Liver (tissue), 3 donors: ENCODE measurements at regions not wholly inside any gene's neighbourhood (a gene's known extent, or its start where the extent isn't known, plus 50 kb on each side); places are given as distances from the start of the nearest gene placed in this dataset.
"Not testable (repeated sequence)": the region's sequence is repeated elsewhere in the genome, so short reads cannot be mapped to it uniquely, and the experiment has no call there.

Experiments
- CTCF ChIP-seq: fragments of 150-350 bp; IDR thresholded peaks from 2 replicates; pipeline ENCODE4 v1.5.1; 2017; ENCODE audit warnings: improper control_type of control experiment, low read depth, low read length; ENCODE audit not compliant: missing input control
- SP1 ChIP-seq: IDR thresholded peaks from 2 replicates; pipeline ENCODE4 v1.6.1; 2018; ENCODE audit warnings: antibody characterized with exemption, mild to moderate bottlenecking
- ZBTB33 ChIP-seq: IDR thresholded peaks from 2 replicates; pipeline ENCODE4 v1.6.1; 2016; ENCODE audit warnings: antibody characterized with exemption
- donor health status: healthy.
- donor health status: healthy.

GRCh38 chr11:38116616-38117015, 1518.6 kb upstream of the RAG2 start:
- TF ChIP-seq CTCF, ZBTB33, SP1: not testable (repeated sequence)
